ENCODE measurements at regions not wholly inside any gene's neighbourhood (a gene's known extent, or its start where the extent isn't known, plus 50 kb on each side); places are given as distances from the start of the nearest gene placed in this dataset.

DNA sequence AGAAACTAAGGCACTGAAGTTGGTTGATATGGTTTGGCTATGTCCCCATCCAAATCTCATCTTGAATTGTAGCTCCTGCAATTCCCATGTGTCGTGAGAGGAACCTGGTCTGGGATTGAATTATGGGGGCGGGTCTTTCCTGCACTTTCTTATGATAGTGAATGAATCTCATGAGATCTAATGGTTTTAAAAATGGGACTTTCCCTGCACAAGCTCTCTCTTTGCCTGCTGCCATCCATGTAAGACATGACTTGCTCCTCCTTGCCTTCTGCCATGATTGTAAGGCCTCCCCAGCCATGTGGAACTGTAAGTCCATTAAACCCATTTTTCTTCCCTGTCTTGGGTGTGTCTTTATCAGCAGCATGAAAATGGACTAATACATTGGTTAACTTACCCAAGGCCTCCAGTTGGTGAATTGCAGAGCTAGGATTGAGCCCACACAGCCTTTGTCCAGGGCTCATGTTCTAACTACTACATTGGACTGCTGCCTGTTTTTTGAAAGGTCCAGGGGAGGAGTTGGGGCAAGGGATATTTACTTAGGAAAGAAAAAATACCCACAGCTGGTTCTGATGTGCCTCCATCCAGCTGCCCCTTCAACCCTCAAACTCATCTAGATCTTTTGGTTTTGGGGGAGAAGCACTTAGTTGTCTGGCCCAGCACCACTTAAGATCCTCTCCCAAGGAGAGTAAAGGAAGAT is 107.8 kb upstream of the NAV2 start:
- no peak overlapping the region for H3K4me3 ChIP-seq (replicated peaks; ENCODE audit: low read depth, low read length)
- H3K36me3 ChIP-seq (ENCODE audit: control insufficient read depth, insufficient read depth, low read length) = no peaks in the 10 kb centered on the region
- TF ChIP-seq, protein P1, sequence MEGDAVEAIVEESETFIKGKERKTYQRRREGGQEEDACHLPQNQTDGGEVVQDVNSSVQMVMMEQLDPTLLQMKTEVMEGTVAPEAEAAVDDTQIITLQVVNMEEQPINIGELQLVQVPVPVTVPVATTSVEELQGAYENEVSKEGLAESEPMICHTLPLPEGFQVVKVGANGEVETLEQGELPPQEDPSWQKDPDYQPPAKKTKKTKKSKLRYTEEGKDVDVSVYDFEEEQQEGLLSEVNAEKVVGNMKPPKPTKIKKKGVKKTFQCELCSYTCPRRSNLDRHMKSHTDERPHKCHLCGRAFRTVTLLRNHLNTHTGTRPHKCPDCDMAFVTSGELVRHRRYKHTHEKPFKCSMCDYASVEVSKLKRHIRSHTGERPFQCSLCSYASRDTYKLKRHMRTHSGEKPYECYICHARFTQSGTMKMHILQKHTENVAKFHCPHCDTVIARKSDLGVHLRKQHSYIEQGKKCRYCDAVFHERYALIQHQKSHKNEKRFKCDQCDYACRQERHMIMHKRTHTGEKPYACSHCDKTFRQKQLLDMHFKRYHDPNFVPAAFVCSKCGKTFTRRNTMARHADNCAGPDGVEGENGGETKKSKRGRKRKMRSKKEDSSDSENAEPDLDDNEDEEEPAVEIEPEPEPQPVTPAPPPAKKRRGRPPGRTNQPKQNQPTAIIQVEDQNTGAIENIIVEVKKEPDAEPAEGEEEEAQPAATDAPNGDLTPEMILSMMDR (IDR thresholded peaks at IDR 0.05; ENCODE audit: insufficient read depth, low read length, poor library complexity, severe bottlenecking) = no peak
- no peak for DNase-seq (ENCODE audit: extremely low read depth, insufficient read length)
- H3K27me3 ChIP-seq (replicated peaks; ENCODE audit: control insufficient read depth, insufficient read depth, low read length) = no peaks in the 10 kb centered on the region

DNA sequence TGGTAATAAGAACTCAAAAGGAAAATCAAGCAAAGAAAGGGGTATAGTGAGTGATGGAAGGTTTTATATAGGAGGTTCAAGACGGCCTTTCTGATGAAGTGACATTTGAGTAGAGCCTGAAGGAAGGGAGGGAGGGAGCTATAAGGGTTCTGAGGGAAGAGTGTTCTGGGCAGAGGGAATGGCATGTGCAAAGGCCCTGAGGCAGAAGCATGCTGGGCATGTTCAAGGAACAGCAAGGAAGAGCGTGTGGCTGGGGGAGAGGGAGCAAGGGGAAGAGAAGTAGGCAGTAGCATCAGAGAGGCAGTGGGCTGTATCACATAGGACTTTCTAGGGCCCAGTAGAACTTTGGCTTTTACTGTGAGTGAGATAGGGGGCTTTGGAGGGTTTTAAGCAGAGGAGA is 108.9 kb upstream of the NAV2 start:
- H3K4me3 ChIP-seq (replicated peaks; ENCODE audit: low read depth, low read length) = no peak overlapping the region
- DNase-seq (ENCODE audit: extremely low read depth, insufficient read length) = no peak
- no peaks in the 10 kb centered on the region for H3K36me3 ChIP-seq (ENCODE audit: control insufficient read depth, insufficient read depth, low read length)
- TF ChIP-seq, protein P1 (IDR thresholded peaks at IDR 0.05; ENCODE audit: insufficient read depth, low read length, poor library complexity, severe bottlenecking) = no peak
- no peaks in the 10 kb centered on the region for H3K27me3 ChIP-seq (replicated peaks; ENCODE audit: control insufficient read depth, insufficient read depth, low read length)

DNA sequence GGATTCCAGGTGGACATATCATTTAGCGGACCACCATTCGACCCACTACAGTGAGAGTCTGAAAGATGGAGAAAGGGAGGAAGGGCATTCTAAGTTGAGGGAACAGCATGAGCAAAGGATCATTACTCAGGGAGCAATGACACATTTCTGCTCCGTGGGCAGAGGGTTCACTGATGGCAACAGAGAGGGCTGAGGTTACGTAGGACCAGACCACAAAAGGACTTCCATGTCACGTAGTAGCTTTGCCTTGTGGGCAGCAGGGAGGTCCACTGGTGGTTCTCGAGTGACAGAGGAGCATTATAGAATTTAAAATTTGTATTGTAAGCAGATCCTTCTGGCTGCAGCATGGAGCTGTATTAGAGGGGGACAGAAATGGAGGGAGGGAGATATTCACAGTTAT is 109.7 kb upstream of the NAV2 start:
- DNase-seq (ENCODE audit: extremely low read depth, insufficient read length) = no peak
- Histone ChIP-seq H3K36me3 (ENCODE audit: control insufficient read depth, insufficient read depth, low read length) (no peaks in the 10 kb centered on the region), H3K4me3 (replicated peaks; ENCODE audit: low read depth, low read length) (no peak overlapping the region), H3K27me3 (replicated peaks; ENCODE audit: control insufficient read depth, insufficient read depth, low read length) (no peaks in the 10 kb centered on the region)
- TF ChIP-seq, protein P1 (IDR thresholded peaks at IDR 0.05; ENCODE audit: insufficient read depth, low read length, poor library complexity, severe bottlenecking) = no peak

DNA sequence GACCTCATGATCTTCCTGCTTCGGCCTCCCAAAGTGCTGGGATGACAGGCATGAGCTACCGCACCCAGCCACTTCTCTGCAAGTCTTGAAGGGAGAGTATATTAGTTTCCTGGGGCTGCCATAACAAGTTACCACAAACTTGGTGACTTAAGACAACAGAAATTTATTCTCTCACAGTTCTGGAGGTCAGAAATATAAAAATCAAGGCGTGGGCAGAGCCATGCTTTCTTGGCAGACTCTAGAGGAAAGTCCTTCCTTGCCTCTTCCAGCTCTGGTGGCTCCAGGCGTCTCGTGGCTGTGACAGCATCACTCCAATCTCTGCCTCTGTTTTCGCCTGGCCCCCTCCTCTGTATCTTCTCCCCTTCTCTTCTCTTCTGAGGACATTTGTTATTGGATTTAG is 110.2 kb upstream of the NAV2 start:
- no peak for DNase-seq (ENCODE audit: extremely low read depth, insufficient read length)
- TF ChIP-seq, protein P1 (IDR thresholded peaks at IDR 0.05; ENCODE audit: insufficient read depth, low read length, poor library complexity, severe bottlenecking) = no peak
- no peak overlapping the region for H3K4me3 ChIP-seq (replicated peaks; ENCODE audit: low read depth, low read length)

DNA sequence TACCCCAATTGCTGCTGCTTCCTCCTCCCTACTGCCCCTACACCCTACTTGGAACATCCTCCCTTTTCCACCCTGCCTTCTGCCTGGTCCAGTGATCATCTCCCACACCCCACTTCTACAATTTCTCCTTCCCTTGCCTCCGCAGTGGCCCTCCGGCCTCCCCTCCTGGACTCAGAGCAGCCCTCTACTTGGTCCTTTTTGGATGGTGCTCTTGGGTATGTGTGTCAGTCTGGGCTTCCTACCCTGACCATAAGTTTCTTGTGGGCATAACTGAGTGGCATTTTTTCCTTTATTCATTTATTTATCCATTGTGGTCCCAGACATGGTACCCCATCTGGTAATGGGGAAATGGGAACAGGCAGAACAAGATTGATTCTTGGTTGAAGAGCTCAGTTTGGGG is 111.4 kb upstream of the NAV2 start:
- Histone ChIP-seq H3K4me3 (replicated peaks; ENCODE audit: low read depth, low read length) (no peak overlapping the region), H3K27me3 (replicated peaks; ENCODE audit: control insufficient read depth, insufficient read depth, low read length) (no peaks in the 10 kb centered on the region), H3K36me3 (ENCODE audit: control insufficient read depth, insufficient read depth, low read length) (no peaks in the 10 kb centered on the region)
- TF ChIP-seq, protein P1 (IDR thresholded peaks at IDR 0.05; ENCODE audit: insufficient read depth, low read length, poor library complexity, severe bottlenecking) = no peak
- DNase-seq (ENCODE audit: extremely low read depth, insufficient read length) = no peak

More for the DNA sequence above, 110.2 kb upstream of the NAV2 start:
- no peaks in the 10 kb centered on the region for H3K27me3 ChIP-seq (replicated peaks; ENCODE audit: control insufficient read depth, insufficient read depth, low read length)
- no peaks in the 10 kb centered on the region for H3K36me3 ChIP-seq (ENCODE audit: control insufficient read depth, insufficient read depth, low read length)

DNA sequence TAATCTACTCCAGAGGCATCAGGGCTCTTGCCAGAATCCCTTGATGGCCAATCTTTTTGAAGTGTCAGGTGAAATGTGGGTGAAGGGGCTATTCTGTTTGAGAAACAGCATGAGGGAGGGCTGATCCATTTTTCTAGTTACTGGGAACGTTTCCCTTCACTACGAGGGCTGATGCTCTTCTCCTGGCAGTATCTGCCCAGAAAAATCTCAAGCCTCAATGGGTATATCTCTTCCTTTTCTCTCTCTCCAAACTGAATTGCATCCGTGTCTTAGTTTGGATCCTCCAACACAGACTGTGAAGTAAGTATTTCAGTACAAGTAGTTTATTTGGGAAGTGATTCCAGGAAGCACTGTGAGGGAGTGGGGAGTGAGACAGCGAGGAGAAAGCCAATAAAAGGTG is 113.0 kb upstream of the NAV2 start:
- no peaks in the 10 kb centered on the region for H3K36me3 ChIP-seq (ENCODE audit: control insufficient read depth, insufficient read depth, low read length)
- H3K4me3 ChIP-seq (replicated peaks; ENCODE audit: low read depth, low read length) = no peak overlapping the region
- H3K27me3 ChIP-seq (replicated peaks; ENCODE audit: control insufficient read depth, insufficient read depth, low read length) = no peaks in the 10 kb centered on the region
- DNase-seq (ENCODE audit: extremely low read depth, insufficient read length) = no peak
- TF ChIP-seq, protein P1 (IDR thresholded peaks at IDR 0.05; ENCODE audit: insufficient read depth, low read length, poor library complexity, severe bottlenecking) = no peak
